Endothelial cell of umbilical vein (primary cell): ENCODE measurements at regions not wholly inside any gene's neighbourhood (a gene's known extent, or its start where the extent isn't known, plus 50 kb on each side); places are given as distances from the start of the nearest gene placed in this dataset.

Source experiments
- FOS ChIP-seq: IDR thresholded peaks from 2 replicates; pipeline ENCODE4 v1.6.1; 2011; ENCODE audit warnings: mild to moderate bottlenecking, low read length, moderate library complexity, borderline replicate concordance; ENCODE audit not compliant: insufficient read depth
- GATA2 ChIP-seq: IDR thresholded peaks from 2 replicates; pipeline ENCODE4 v1.7.0; 2011; ENCODE audit warnings: low read depth, mild to moderate bottlenecking, moderate library complexity, mixed read lengths, low read length; ENCODE audit not compliant: insufficient read length, insufficient read depth
- JUN ChIP-seq: IDR thresholded peaks from 2 replicates; pipeline ENCODE4 v1.6.1; 2011; ENCODE audit warnings: borderline replicate concordance, low read depth; ENCODE audit not compliant: insufficient read length, insufficient read depth
- POLR2A ChIP-seq: IDR thresholded peaks from 2 replicates; pipeline ENCODE4 v1.6.1; 2012; ENCODE audit warnings: low read depth, mild to moderate bottlenecking, control low read depth, low read length
- TF ChIP-seq, protein P1 (sequence below), 2 donors: IDR thresholded peaks; 1 replicate in 1 of 2; 2 replicates in 1 of 2; pipeline ENCODE4 v1.5.1; 2011; ENCODE audit warnings: low read length in 2 of 2, mild to moderate bottlenecking in 2 of 2, moderate library complexity in 2 of 2, control low read depth in 1 of 2, inconsistent platforms in 1 of 2, low read depth in 1 of 2; ENCODE audit not compliant: insufficient read depth in 1 of 2; ENCODE audit errors: extremely low read depth in 1 of 2

DNA sequence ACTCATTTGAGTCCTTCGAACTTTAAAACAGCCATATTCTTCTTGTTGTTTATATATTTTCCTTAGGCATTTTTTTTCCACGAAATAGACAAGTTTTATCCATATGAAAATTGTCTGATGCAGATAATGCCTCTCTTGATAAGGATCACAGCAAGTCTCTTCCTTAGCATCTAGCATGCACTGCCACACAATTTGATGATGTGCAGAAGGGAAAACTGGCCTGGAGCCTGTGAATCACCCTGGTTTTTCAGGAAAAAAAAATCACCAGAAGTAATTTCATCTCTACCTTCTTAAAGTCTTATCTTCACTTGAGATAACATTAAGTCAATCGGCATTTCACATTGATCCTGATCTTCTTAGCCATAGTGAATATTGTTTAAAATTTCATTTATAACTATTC, 199.8 kb downstream of the TENT5A start:
- TF ChIP-seq, protein P1, sequence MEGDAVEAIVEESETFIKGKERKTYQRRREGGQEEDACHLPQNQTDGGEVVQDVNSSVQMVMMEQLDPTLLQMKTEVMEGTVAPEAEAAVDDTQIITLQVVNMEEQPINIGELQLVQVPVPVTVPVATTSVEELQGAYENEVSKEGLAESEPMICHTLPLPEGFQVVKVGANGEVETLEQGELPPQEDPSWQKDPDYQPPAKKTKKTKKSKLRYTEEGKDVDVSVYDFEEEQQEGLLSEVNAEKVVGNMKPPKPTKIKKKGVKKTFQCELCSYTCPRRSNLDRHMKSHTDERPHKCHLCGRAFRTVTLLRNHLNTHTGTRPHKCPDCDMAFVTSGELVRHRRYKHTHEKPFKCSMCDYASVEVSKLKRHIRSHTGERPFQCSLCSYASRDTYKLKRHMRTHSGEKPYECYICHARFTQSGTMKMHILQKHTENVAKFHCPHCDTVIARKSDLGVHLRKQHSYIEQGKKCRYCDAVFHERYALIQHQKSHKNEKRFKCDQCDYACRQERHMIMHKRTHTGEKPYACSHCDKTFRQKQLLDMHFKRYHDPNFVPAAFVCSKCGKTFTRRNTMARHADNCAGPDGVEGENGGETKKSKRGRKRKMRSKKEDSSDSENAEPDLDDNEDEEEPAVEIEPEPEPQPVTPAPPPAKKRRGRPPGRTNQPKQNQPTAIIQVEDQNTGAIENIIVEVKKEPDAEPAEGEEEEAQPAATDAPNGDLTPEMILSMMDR (IDR thresholded peaks at IDR 0.05; ENCODE audit: extremely low read depth in 1 of 2, insufficient read depth in 1 of 2, low read depth in 1 of 2, low read length in 2 of 2), result no peak
- TF ChIP-seq POLR2A, result no peak
- no peak for TF ChIP-seq FOS
- no peak for TF ChIP-seq JUN
- no peak for TF ChIP-seq GATA2
